Activated naive CD4-positive, alpha-beta T cell treated with anti-CD3 and anti-CD28 coated beads for 36 hours (primary cell): ENCODE measurements at regions not wholly inside any gene's neighbourhood (a gene's known extent, or its start where the extent isn't known, plus 50 kb on each side); places are given as distances from the start of the nearest gene placed in this dataset.
"Not testable (repeated sequence)": the region's sequence is repeated elsewhere in the genome, so short reads cannot be mapped to it uniquely, and the experiment has no call there.

ENCODE experiments used
- CTCF ChIA-PET: fragments of 350-600 bp; sonication (Branson Sonifier 250); formaldehyde crosslinking; loops from one replicate; lab custom pipeline; 2021; ENCODE audit warnings: antibody characterized with exemption; lab: Charles Lee
- DNase-seq: peaks from one replicate; pipeline ENCODE4 v3.0.0-alpha.2; 2020
- H3K27ac Mint-ChIP-seq: one replicate; pipeline ENCODE4 v1.8.0; 2021; ENCODE audit warnings: mild to moderate bottlenecking, mixed read lengths
- H3K27me3 Mint-ChIP-seq: one replicate; pipeline ENCODE4 v1.8.0; 2021; ENCODE audit warnings: low read depth, mixed read lengths
- H3K36me3 Mint-ChIP-seq: one replicate; pipeline ENCODE4 v1.8.0; 2021; ENCODE audit warnings: low read depth, mixed read lengths
- H3K4me1 Mint-ChIP-seq: one replicate; pipeline ENCODE4 v1.8.0; 2021; ENCODE audit warnings: low read depth, mixed read lengths
- H3K4me3 Mint-ChIP-seq: one replicate; pipeline ENCODE4 v1.8.0; 2021; ENCODE audit warnings: mild to moderate bottlenecking, moderate library complexity, mixed read lengths
- H3K9me3 Mint-ChIP-seq: one replicate; pipeline ENCODE4 v1.8.0; 2021; ENCODE audit warnings: mixed read lengths
- intact Hi-C: fragments of 100-400 bp; cut with micrococcal nuclease; formaldehyde crosslinking; loops from one replicate; pipeline ENCODE4 v1.15.1; 2023

GRCh38 chr6:106825156-106825555 is 149.4 kb downstream of the CD24 start:
- Mint-ChIP-seq H3K9me3 (peaks cover 2% of the 10 kb centered on the region), H3K4me3 (no peak overlapping the region), H3K27me3 (peaks cover 3% of the 10 kb centered on the region), H3K27ac (no peak overlapping the region), H3K36me3 (no peaks in the 10 kb centered on the region), H3K4me1 (no peaks in the 10 kb centered on the region)
- intact Hi-C loops, result no loop called here
- no peak for DNase-seq
- CTCF ChIA-PET, result no interaction called here

- H3K9me3 Mint-ChIP-seq, result peaks cover 2% of the 10 kb centered on the region
- intact Hi-C loops, result no loop called here
- peaks cover 6% of the 10 kb centered on the region for H3K27me3 Mint-ChIP-seq
Observed at GRCh38 chr6:106823732-106824351, 150.7 kb downstream of the CD24 start.

GRCh38 chr6:106823058-106823457 is 151.5 kb downstream of the CD24 start:
- Mint-ChIP-seq H3K4me1 (no peaks in the 10 kb centered on the region), H3K4me3 (no peak overlapping the region), H3K9me3 (peaks cover 2% of the 10 kb centered on the region), H3K27me3 (peaks cover 6% of the 10 kb centered on the region), H3K36me3 (no peaks in the 10 kb centered on the region), H3K27ac (no peak overlapping the region)
- intact Hi-C loops, result no loop called here
- no peak for DNase-seq
- CTCF ChIA-PET, result no interaction called here

More at GRCh38 chr6:106823732-106824351, 150.7 kb downstream of the CD24 start:
- DNase-seq, result no peak
- no peak overlapping the region for H3K4me3 Mint-ChIP-seq
- no peak overlapping the region for H3K27ac Mint-ChIP-seq
- CTCF ChIA-PET, result no interaction called here
- no peaks in the 10 kb centered on the region for H3K4me1 Mint-ChIP-seq
- H3K36me3 Mint-ChIP-seq, result no peaks in the 10 kb centered on the region

GRCh38 chr6:106820412-106820852 is 154.1 kb downstream of the CD24 start:
- Mint-ChIP-seq H3K27me3 (peaks cover 6% of the 10 kb centered on the region), H3K9me3 (no peaks in the 10 kb centered on the region), H3K27ac (no peak overlapping the region), H3K36me3 (no peaks in the 10 kb centered on the region), H3K4me1 (no peaks in the 10 kb centered on the region), H3K4me3 (no peak overlapping the region)
- DNase-seq, result no peak
- intact Hi-C loops, result no loop called here
- CTCF ChIA-PET, result no interaction called here

DNA sequence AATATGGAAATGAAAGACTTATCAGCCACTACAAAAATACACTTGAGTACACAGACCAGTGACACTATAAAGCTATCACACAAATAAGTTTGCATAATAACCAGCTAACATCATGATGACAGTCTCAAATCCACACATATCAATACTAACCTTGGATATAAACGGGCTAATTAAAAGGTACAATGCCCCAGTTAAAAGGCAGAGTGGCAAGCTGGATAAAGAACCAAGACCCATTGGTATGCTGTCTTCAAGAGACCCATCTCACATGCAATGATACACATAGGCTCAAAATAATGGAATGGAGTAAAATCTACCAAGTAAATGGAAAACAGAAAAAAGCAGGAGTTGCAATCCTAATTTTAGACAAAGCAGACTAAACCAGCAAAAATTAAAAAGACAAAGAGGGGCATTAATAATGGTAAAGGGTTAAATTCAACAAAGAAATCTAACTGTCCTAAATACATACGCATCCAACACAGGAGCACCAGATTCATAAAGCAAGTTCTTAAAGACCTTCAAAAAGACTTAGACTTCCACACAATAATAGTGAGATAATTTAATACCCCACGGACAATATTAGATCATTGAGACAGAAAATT is 163.3 kb downstream of the CD24 start:
- Mint-ChIP-seq H3K9me3 (peaks cover 46% of the 10 kb centered on the region), H3K27ac (no peak overlapping the region), H3K4me1 (no peaks in the 10 kb centered on the region), H3K4me3 (no peak overlapping the region), H3K36me3 (peaks cover 5% of the 10 kb centered on the region), H3K27me3 (peaks cover 4% of the 10 kb centered on the region)
- DNase-seq, result no peak
- intact Hi-C loops, result no loop called here
- CTCF ChIA-PET, result interaction anchor here (0.6 to 0.7 kb wide), 3 partner anchors 148 to 551 kb away, joined by 3 to 5 read pairs (median 5); no protein-coding TSS in a partner anchor

GRCh38 chr6:106808758-106809157 is 165.8 kb downstream of the CD24 start:
- no peak overlapping the region for H3K4me3 Mint-ChIP-seq
- H3K36me3 Mint-ChIP-seq, result peaks cover 5% of the 10 kb centered on the region
- DNase-seq, result no peak
- CTCF ChIA-PET, result interaction anchor here (0.6 to 0.7 kb wide), 2 partner anchors 36 to 366 kb away, joined by 3 to 5 read pairs; no protein-coding TSS in a partner anchor
- H3K9me3 Mint-ChIP-seq, result peaks cover 46% of the 10 kb centered on the region
- no peak overlapping the region for H3K27ac Mint-ChIP-seq
- H3K4me1 Mint-ChIP-seq, result no peaks in the 10 kb centered on the region
- intact Hi-C loops, result no loop called here
- H3K27me3 Mint-ChIP-seq, result peaks cover 4% of the 10 kb centered on the region

GRCh38 chr6:106807947-106808611 is 166.4 kb downstream of the CD24 start:
- intact Hi-C loops, result no loop called here
- Mint-ChIP-seq H3K27ac (no peak overlapping the region), H3K9me3 (peaks cover 46% of the 10 kb centered on the region), H3K4me3 (no peak overlapping the region), H3K27me3 (peaks cover 4% of the 10 kb centered on the region), H3K36me3 (peaks cover 5% of the 10 kb centered on the region), H3K4me1 (no peaks in the 10 kb centered on the region)
- CTCF ChIA-PET, result no interaction called here
- no peak for DNase-seq

DNA sequence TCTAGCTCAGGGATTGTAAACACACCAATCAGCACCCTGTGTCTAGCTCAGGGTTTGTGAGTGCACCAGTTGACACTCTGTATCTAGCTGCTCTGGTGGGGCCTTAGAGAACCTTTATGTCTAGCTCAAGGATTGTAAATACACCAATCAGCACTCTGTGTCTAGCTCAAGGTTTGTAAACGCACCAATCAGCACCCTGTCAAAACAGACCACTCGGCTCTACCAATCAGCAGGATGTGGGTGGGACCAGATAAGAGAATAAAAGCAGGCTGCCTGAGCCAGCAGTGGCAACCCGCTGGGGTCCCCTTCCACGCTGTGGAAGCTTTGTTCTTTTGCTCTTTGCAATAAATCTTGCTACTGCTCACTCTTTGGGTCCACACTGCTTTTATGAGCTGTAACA is 168.3 kb downstream of the CD24 start:
- intact Hi-C loops, H3K36me3 Mint-ChIP-seq, H3K4me3 Mint-ChIP-seq, H3K27ac Mint-ChIP-seq, H3K4me1 Mint-ChIP-seq, H3K27me3 Mint-ChIP-seq, DNase-seq, CTCF ChIA-PET: not testable (repeated sequence)
- H3K9me3 Mint-ChIP-seq, result peaks cover 31% of the 10 kb centered on the region

GRCh38 chr6:106805771-106806170 is 168.8 kb downstream of the CD24 start:
- Mint-ChIP-seq H3K36me3 (peaks cover 4% of the 10 kb centered on the region), H3K27me3 (no peaks in the 10 kb centered on the region), H3K9me3 (peaks cover 26% of the 10 kb centered on the region), H3K27ac (no peak overlapping the region), H3K4me3 (no peak overlapping the region), H3K4me1 (no peaks in the 10 kb centered on the region)
- intact Hi-C loops, result no loop called here
- no peak for DNase-seq
- CTCF ChIA-PET, result no interaction called here

- H3K27ac Mint-ChIP-seq, result no peak overlapping the region
- H3K4me3 Mint-ChIP-seq, result no peak overlapping the region
- no peaks in the 10 kb centered on the region for H3K4me1 Mint-ChIP-seq
- CTCF ChIA-PET, result no interaction called here
- peaks cover 4% of the 10 kb centered on the region for H3K36me3 Mint-ChIP-seq
- DNase-seq, result no peak
- peaks cover 18% of the 10 kb centered on the region for H3K9me3 Mint-ChIP-seq
- H3K27me3 Mint-ChIP-seq, result no peaks in the 10 kb centered on the region
- intact Hi-C loops, result no loop called here
Observed at GRCh38 chr6:106804346-106805335, 169.9 kb downstream of the CD24 start.

DNA sequence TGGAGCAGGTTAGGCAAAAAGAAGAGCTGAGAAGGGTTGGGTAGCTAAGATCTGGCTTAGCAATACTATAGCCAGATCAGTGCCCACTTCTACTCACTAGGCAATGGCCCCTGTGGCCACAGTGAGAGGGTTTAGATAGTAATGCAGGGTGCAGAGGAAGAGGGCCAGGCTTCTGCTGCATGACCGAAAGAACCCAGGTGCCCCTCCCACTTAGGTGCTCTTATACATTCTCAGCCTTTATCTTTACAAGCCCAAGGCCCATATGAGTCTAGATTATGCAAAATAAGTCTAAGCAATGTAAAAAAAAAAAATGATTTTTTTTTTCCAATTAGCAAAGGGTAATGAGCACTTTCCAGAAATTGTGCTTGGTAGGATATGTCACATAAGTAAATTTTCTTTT is 171.3 kb downstream of the CD24 start:
- Mint-ChIP-seq H3K27me3 (no peaks in the 10 kb centered on the region), H3K36me3 (no peaks in the 10 kb centered on the region), H3K9me3 (peaks cover 10% of the 10 kb centered on the region), H3K4me3 (no peak overlapping the region), H3K27ac (no peak overlapping the region), H3K4me1 (no peaks in the 10 kb centered on the region)
- intact Hi-C loops, result no loop called here
- CTCF ChIA-PET, result interaction anchor here (1.2 kb wide), 1 partner anchor 195 kb away, joined by 4 read pairs; no protein-coding TSS in a partner anchor
- DNase-seq, result no peak

- no peaks in the 10 kb centered on the region for H3K36me3 Mint-ChIP-seq
- no peak overlapping the region for H3K4me3 Mint-ChIP-seq
- intact Hi-C loops, result no loop called here
- CTCF ChIA-PET, result interaction anchor here (0.6 to 1.2 kb wide), 2 partner anchors 8 to 194 kb away, joined by 3 to 4 read pairs; no protein-coding TSS in a partner anchor
- peaks cover 4% of the 10 kb centered on the region for H3K9me3 Mint-ChIP-seq
- H3K27ac Mint-ChIP-seq, result no peak overlapping the region
- DNase-seq, result no peak
- no peaks in the 10 kb centered on the region for H3K27me3 Mint-ChIP-seq
- H3K4me1 Mint-ChIP-seq, result no peaks in the 10 kb centered on the region
Observed at GRCh38 chr6:106802139-106802538, 172.4 kb downstream of the CD24 start.
